ENCODE measurements at regions not wholly inside any gene's neighbourhood (a gene's known extent, or its start where the extent isn't known, plus 50 kb on each side); places are given as distances from the start of the nearest gene placed in this dataset.
A peak's percentile ranks its signal among the peaks of the same experiment; 100 is the strongest.
"Not testable (repeated sequence)": the region's sequence is repeated elsewhere in the genome, so short reads cannot be mapped to it uniquely, and the experiment has no call there.

DNA sequence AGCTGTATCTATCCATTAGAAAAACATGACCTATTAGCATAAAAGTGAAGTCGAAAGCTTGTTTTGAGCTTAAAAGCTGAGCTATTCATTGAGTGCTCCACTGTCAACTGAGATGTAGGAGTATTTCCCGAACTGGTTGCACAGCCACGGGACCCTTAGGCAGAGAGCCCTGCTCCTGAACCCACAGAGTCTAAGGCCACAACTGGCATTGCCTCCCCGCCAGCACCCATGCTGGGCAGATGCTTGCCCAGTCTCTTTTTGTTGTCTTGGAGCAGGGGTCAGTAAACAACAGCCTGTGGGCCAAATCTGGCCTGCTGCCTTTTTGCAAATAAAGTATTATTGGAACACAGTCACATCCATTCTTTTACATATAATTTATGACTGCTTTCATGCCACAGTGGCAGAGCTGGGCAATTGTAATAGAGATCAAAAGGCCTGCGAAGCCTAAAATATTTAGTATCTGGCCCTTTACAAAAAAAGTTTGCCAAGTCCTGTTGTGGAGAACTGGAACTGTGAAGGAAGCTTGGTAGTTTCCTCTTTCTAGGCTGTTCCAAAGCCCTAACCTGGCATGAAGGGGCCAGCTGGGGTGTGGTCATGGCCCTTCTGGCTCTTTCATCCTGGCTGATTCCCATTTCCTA lies 58.4 kb upstream of the WAPL start:
- no peak for DNase-seq (ENCODE audit: low spot score)

- DNase-seq (ENCODE audit: low spot score), result no peak
Measured at GRCh38 chr10:86580521-86580891, 58.9 kb upstream of the WAPL start.

DNA sequence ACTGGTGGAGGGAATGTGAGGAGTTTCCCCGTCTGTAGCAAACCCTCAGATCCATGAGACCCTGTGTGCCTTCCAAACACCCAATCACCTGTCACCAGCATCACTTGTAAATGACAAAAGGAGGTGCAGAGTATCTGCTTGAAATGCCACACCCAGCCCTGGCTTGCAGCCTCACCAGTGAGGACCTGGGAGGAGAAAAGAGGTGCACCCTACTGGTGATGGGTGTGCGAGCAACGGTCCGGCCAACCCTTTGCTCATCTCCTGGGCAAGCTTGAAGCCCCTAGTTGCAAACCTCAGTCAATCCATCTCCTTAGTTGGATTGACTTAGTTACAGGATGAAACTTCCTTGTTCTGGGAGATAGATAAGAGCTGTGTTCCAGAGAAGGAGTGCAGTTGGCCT lies 62.4 kb upstream of the WAPL start:
- no peak for DNase-seq (ENCODE audit: low spot score)

DNA sequence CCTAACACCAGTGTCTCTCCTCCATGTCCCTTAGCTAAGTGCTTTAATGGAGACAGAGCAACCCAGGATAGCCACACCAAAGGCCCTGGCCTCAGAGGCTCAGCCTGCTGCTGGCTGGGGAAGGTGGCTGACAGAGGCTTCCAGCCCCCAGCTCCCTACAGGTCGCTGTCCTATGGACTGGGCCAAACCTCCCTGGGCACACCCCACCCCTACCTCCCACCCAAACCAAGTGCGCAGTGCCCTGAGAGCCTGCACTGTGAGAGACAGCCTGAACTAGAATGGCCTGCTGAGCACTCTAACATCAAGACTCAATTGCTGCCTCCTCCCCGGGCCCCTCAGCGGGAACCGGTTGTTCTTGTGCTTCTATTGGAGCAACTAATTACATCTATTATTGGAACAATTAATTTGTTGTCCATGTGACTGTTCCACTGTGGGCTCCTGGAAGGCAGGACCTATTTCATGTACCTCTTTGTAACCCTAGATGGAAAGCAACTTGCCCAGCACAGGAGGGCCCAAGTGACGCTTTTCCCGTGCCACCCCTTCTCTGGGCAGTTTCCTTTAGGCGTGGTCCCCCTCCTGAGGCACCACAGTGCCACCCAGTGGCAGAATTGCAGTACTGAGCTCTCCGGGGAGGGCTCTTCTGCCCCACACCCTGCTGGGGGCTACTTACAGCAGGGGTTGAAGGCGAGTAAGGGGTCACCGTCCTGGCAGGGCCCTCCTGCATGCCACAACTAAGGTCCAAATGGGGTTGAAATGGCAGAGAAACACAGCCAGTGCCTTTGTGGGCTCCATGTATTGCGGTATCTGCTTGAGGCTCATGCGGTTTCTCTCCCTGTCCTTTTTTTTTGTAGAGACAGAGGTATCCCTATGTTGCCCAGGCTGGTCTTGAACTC lies 63.7 kb upstream of the WAPL start:
- peak; percentile 89 for DNase-seq (ENCODE audit: low spot score)

DNA sequence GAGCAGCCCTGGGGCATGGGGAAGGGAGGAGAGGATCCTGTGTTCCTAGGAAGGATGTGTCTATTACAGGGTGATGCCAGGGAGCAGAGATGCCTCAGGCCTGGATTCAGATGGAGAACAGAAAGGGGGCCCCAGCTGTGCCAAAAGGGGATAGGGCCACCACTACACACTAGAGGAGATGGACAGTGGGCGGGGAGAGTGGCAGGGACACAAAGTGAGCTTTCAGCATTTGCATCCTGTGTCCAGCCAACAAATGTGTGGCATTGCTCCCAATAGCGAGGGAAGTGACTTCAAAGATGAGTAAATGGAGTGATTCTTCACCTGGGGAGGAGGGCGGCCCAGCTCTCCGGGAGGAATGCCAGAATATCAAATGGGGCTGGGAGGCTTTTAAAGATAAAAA lies 64.9 kb upstream of the WAPL start:
- no peak for DNase-seq (ENCODE audit: low spot score)

DNA sequence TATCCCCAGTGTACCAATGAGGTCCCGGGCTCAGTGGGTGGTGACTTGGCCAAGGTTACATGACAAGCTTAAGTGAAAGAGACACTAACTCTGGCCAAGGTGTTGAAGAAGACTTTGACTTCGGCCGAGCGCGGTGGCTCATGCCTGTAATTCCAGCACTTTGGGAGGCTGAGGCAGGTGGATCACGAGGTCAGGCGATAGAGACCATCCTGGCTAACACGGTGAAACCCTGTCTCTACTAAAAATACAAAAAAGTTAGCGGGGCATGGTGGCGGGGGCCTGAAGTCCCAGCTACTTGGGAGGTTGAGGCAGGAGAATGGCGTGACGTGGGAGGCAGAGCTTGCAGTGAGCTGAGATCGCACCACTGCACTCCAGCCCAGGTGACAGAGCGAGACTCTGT lies 65.6 kb upstream of the OPN4 start:
- DNase-seq (ENCODE audit: low spot score), result not testable (repeated sequence)

- DNase-seq (ENCODE audit: low spot score), result no peak
Measured at GRCh38 chr10:86591436-86591835, 62.9 kb upstream of the OPN4 start.

DNA sequence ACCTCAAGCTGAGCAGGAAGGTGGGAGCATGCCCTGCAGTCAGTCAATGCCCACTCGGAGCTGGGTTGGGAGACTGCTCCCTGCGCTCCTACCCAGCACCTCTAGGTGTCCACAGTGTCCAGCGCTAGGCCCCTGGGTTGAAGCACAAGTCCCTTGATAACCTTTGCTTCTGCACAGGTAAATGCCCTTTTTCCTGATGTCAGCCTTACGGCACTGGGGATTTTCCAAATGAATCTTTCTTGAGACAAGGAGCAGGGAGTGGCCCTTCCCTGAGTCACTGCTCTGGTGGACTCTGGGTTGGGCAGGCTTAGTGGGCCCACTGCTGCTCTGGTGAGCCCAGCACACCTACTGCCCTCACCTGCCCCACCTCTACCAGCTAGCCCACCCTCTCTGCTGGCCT lies 61.9 kb upstream of the OPN4 start:
- DNase-seq (ENCODE audit: low spot score), result no peak

DNA sequence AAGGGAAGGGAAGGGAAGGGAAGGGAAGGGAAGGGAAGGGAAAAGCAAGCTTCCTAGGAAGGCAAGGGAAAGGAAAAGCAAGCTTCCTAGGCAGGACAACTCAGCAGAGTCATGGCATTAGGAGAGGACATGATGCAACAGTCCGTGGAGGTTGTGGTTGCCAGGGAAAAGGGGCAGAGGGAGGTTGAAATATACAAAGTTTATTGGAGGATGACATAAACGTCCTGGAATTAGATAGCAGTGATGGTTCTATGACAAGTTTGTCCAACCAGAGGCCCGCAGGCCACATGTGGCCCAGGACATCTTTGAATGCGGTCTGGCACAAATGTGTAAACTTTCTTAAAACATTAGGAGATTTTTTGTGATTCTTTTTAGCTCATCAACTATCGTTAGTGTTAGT lies 59.8 kb upstream of the OPN4 start:
- DNase-seq (ENCODE audit: low spot score), result peak; percentile 70

- no peak for DNase-seq (ENCODE audit: low spot score)
Measured at GRCh38 chr10:86595496-86595895, 58.9 kb upstream of the OPN4 start.

DNA sequence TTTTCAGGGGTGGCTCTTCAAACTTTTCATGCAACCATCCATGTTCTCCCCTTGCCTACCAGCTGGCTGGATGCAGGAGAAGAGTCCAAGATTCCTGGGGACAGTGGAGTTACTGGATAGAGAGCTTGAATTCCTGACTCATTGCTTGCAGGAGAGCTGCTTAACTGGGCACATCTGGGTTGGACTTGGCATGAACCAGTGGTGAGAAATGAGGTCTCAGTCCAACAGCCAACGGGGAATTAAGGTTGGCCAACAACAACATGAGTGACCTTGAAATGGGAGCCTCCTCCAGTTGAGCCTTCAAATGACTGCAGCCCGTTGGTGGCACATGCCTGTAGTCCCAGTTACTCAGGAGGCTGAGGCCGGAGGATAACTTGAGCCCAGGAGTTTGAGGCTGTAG lies 58.1 kb upstream of the OPN4 start:
- DNase-seq (ENCODE audit: low spot score), result peak; percentile 47

DNA sequence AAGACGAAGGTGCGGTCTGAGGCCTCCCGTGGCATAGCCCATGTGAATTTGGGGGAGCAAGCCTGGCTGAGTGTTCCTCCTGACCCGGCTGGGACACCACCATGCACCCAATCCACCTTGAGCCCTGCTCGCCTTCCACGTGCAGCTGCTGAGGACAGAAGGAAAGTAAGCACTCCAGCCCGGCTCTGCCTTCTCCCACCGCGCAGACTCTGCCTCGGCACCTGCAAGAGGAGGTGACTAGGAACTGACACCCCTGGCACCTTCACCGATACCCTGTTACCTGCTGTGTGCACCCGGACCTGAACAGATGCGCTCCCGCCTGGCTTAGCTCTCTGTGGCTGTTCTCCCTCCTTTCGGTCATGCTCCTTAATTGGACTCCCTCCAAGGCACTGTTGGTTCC lies 57.0 kb upstream of the OPN4 start:
- no peak for DNase-seq (ENCODE audit: low spot score)

DNA sequence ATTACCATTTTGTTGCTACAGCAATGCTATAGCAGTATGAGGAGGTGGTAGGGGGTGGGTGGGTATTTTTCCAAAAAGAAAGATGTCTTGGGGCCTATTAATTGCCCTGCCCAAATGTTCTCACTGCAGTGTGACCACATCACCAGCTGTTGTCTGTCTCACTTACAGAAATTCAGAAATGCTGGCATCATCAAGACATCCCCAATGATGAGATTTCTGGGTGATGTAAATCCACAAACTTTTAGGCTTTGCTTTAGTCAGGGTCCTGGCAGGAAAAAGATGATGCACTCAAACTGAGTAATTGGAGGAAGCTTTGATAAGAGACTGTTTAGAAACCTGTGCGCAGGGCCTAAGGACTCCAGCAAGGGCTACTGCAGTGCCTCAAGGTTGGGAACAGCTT lies 56.2 kb upstream of the OPN4 start:
- no peak for DNase-seq (ENCODE audit: low spot score)

DNA sequence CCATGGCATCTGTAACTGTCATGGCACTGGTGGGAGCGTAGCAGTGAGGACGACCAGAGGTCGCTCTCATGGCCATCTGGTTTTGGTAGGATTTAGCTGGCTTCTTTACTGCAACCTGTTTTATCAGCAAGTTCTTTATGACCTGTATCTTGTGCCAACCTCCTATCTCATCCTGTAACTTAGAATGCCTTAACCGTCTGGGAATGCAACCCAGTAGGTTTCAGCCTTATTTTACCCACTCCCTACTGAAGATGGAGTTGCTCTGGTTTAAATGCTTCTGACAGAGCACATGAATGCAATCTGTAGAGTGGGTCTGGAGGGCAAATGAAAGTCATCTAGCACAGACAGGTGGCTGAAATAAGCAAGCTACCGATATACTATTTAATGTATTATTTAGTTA lies 55.3 kb upstream of the OPN4 start:
- DNase-seq (ENCODE audit: low spot score), result no peak

DNA sequence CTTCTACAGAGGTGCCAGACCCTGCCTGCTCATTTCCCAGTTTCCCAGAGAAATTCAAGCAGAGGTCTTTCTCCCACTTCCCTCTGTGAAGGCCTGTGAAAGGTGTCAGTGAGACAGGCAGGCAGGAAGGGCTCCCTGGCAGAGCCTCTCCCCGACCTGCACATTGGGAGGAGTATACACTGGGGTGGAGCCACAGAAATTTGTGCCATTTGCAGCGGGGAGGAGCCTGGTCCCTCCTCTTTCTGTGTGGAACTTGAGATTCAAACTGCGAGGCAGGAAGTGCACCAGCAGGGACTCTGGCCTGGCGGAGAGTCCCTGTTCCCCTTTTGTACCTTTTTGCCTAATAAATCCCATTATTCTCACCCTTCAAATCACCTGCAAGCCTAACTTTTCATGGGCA lies 54.6 kb upstream of the OPN4 start:
- no peak for DNase-seq (ENCODE audit: low spot score)

DNA sequence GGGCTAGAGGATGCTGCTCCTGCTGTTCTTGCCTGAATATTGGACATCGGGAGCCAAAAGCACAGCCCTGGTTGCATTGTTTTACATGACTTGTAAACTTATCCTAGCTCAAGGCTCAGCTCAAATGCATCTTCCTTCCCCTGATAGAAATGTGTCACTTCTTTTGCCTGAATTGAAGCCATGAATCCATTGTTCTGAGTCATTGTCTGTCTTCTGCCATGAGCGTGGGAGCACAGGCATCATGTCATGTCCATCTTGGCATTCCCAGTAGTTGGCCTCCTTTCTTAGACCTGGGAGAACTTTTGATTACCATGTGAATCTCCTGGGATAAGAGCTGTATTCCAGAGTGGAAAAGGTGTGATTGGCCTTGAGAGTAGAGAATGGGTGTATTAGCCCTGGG lies 54.1 kb upstream of the OPN4 start:
- no peak for DNase-seq (ENCODE audit: low spot score)

GRCh38 chr10:86601956-86602602 lies 52.3 kb upstream of the OPN4 start:
- DNase-seq (ENCODE audit: low spot score), result no peak

DNA sequence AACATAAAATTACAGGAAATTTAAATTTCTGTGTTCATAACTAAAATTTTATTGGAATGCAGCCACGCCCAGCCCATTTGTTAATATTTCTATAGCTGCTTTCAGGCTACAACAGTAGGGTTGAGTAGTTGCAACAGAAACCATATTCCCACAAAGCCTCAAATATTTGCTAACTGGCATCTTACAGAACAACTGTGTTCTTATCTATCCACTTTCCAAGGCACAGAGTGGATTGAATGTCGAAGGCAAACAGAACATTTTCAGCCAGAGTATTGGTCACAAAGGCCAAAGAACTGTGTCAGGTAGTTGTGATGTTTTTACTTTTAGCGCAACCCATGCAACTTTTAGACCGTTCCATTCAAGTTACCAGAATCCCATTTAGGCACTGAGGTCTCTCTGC lies 51.1 kb upstream of the OPN4 start:
- DNase-seq (ENCODE audit: low spot score), result no peak

Data from AG08395 (cell line).